Liver (tissue), 8 donors: ENCODE measurements at regions not wholly inside any gene's neighbourhood (a gene's known extent, or its start where the extent isn't known, plus 50 kb on each side); places are given as distances from the start of the nearest gene placed in this dataset.
A peak's percentile ranks its signal among the peaks of the same experiment; 100 is the strongest.

ENCODE experiments used
- DNase-seq: peaks from one replicate; pipeline ENCODE4 v3.0.0-alpha.2; 2017; ENCODE audit warnings: low spot score
- H3K27ac ChIP-seq, 2 donors: one replicate each; pipeline ENCODE4 v1.7.0; 2013; ENCODE audit warnings: inconsistent platforms in 2 of 2, low read length in 2 of 2, control low read depth in 1 of 2, low read depth in 1 of 2, mild to moderate bottlenecking in 1 of 2
- H3K27me3 ChIP-seq, 4 donors: one replicate each; pipeline versions ENCODE4 v1.6.1 to v1.7.0; 2013; ENCODE audit warnings: low read length in 3 of 4, inconsistent platforms in 1 of 4, mild to moderate bottlenecking in 1 of 4, moderate library complexity in 1 of 4; ENCODE audit not compliant: control insufficient read depth in 4 of 4, insufficient read depth in 4 of 4
- H3K36me3 ChIP-seq, 4 donors: one replicate each; pipeline versions ENCODE4 v1.6.1 to v1.7.0; 2013; ENCODE audit warnings: low read length in 3 of 4, mild to moderate bottlenecking in 3 of 4, low read depth in 1 of 4, moderate library complexity in 1 of 4; ENCODE audit not compliant: control insufficient read depth in 4 of 4, insufficient read depth in 3 of 4
- H3K4me1 ChIP-seq, 4 donors: one replicate each; pipeline versions ENCODE4 v1.6.1 to v1.7.0; 2013; ENCODE audit warnings: low read length in 3 of 4, mild to moderate bottlenecking in 3 of 4, moderate library complexity in 1 of 4; ENCODE audit not compliant: control insufficient read depth in 4 of 4, insufficient read depth in 4 of 4
- H3K4me3 ChIP-seq, 3 donors: one replicate each; pipeline versions ENCODE4 v1.6.1 to v1.7.0; 2013; ENCODE audit warnings: low read length in 3 of 3, control low read depth in 1 of 3, low read depth in 1 of 3, mild to moderate bottlenecking in 1 of 3
- H3K9ac ChIP-seq, 2 donors: one replicate each; pipeline ENCODE4 v1.7.0; 2013; ENCODE audit warnings: low read length in 2 of 2, mild to moderate bottlenecking in 2 of 2, moderate library complexity in 2 of 2, control low read depth in 1 of 2, low read depth in 1 of 2
- H3K9me3 ChIP-seq, 4 donors: one replicate each; pipeline versions ENCODE4 v1.6.1 to v1.7.0; 2013; ENCODE audit warnings: low read length in 3 of 4; ENCODE audit not compliant: control insufficient read depth in 4 of 4
- ATF3 ChIP-seq: IDR thresholded peaks from 2 replicates; pipeline ENCODE4 v1.6.1; 2016; ENCODE audit warnings: antibody characterized with exemption
- CTCF ChIP-seq: fragments of 150-350 bp; IDR thresholded peaks from 2 replicates; pipeline ENCODE4 v1.5.1; 2017; ENCODE audit warnings: improper control_type of control experiment, low read depth, low read length; ENCODE audit not compliant: missing input control
- EGR1 ChIP-seq, 2 donors: IDR thresholded peaks; 2 replicates each; pipeline ENCODE4 v1.6.1; 2016 to 2018; ENCODE audit warnings: antibody characterized with exemption in 2 of 2, low read depth in 2 of 2
- FOXA1 ChIP-seq: IDR thresholded peaks from 2 replicates; pipeline ENCODE4 v1.6.1; 2016; ENCODE audit warnings: antibody characterized with exemption
- FOXA2 ChIP-seq: IDR thresholded peaks from 2 replicates; pipeline ENCODE4 v1.6.1; 2016; ENCODE audit warnings: antibody characterized with exemption
- GABPA ChIP-seq, 2 donors: IDR thresholded peaks in 1 of 2; conservative IDR thresholded peaks in 1 of 2; 2 replicates each; pipeline ENCODE4 v1.6.1; 2016; ENCODE audit warnings: antibody characterized with exemption in 2 of 2, mild to moderate bottlenecking in 1 of 2, moderate library complexity in 1 of 2
- HNF4A ChIP-seq, 2 donors: conservative IDR thresholded peaks; 2 replicates each; pipeline ENCODE4 v1.6.1; 2016; ENCODE audit warnings: antibody characterized with exemption in 2 of 2, mild to moderate bottlenecking in 2 of 2
- HNF4G ChIP-seq: IDR thresholded peaks from 2 replicates; pipeline ENCODE4 v1.6.1; 2016; ENCODE audit warnings: antibody characterized with exemption
- JUND ChIP-seq, 2 donors: IDR thresholded peaks; 2 replicates each; pipeline ENCODE4 v1.6.1; 2016; ENCODE audit warnings: antibody characterized with exemption in 2 of 2
- MAX ChIP-seq: IDR thresholded peaks from 2 replicates; pipeline ENCODE4 v1.6.1; 2016; ENCODE audit warnings: antibody characterized with exemption
- NR2F2 ChIP-seq: IDR thresholded peaks from 2 replicates; pipeline ENCODE4 v1.6.1; 2016; ENCODE audit warnings: antibody characterized with exemption
- RAD21 ChIP-seq, 2 donors: IDR thresholded peaks; 2 replicates each; pipeline ENCODE4 v1.6.1; 2016; ENCODE audit warnings: antibody characterized with exemption in 2 of 2, mild to moderate bottlenecking in 2 of 2
- REST ChIP-seq: IDR thresholded peaks from 2 replicates; pipeline ENCODE4 v1.6.1; 2016; ENCODE audit warnings: antibody characterized with exemption, mild to moderate bottlenecking
- RXRA ChIP-seq, 2 donors: IDR thresholded peaks; 2 replicates each; pipeline ENCODE4 v1.6.1; 2017 to 2018; ENCODE audit warnings: antibody characterized with exemption in 2 of 2, mild to moderate bottlenecking in 1 of 2
- SP1 ChIP-seq: IDR thresholded peaks from 2 replicates; pipeline ENCODE4 v1.6.1; 2018; ENCODE audit warnings: antibody characterized with exemption, mild to moderate bottlenecking
- TAF1 ChIP-seq: conservative IDR thresholded peaks from 2 replicates; pipeline ENCODE4 v1.6.1; 2016; ENCODE audit warnings: antibody characterized with exemption, mild to moderate bottlenecking
- YY1 ChIP-seq: IDR thresholded peaks from 2 replicates; pipeline ENCODE4 v1.6.1; 2016; ENCODE audit warnings: antibody characterized with exemption, mild to moderate bottlenecking
- ZBTB33 ChIP-seq: IDR thresholded peaks from 2 replicates; pipeline ENCODE4 v1.6.1; 2016; ENCODE audit warnings: antibody characterized with exemption
- WGBS: extraction: QIAGEN DNeasy Blood & Tissue Kit; methylation state at CpG from one replicate; pipeline ENCODE4 v1.1.7; 2013; 5-methylcytosine and 5-hydroxymethylcytosine counted together
- donor health status: healthy.
- donor health status: healthy.
- donor health status: healthy.
- donor health status: healthy.
- donor health status: healthy.

- H3K4me1 ChIP-seq: peaks cover 0 to 5% (median 0%) of the 10 kb centered on the region in 4 donors
- no peak for TF ChIP-seq GABPA (IDR thresholded peaks at IDR 0.05 in 1 of 2, conservative IDR thresholded peaks at IDR 0.05 in 1 of 2)
- TF ChIP-seq RXRA (IDR thresholded peaks at IDR 0.05): no peak
- no peak for TF ChIP-seq FOXA1
- peak in 1 of 2 donors; percentile 6 for TF ChIP-seq RAD21 (IDR thresholded peaks at IDR 0.05)
- TF ChIP-seq TAF1: no peak
- no peak for TF ChIP-seq FOXA2
- no peak for TF ChIP-seq ZBTB33
- no peak overlapping the region for H3K9ac ChIP-seq
- no peak for DNase-seq
- H3K36me3 ChIP-seq: no peaks in the 10 kb centered on the region
- no peak overlapping the region for H3K4me3 ChIP-seq
- H3K27me3 ChIP-seq: no peaks in the 10 kb centered on the region
- H3K9me3 ChIP-seq: no peaks in the 10 kb centered on the region
- WGBS: 59% methylated on average over 3 of the region's 3 CpGs
- no peak overlapping the region for H3K27ac ChIP-seq
These were observed 263.4 kb downstream of the TTLL7 start for GRCh38 chr1:83735526-83735925.

- 96% methylated on average over 13 of the region's 13 CpGs for WGBS
- no peak overlapping the region for H3K9ac ChIP-seq
- H3K27ac ChIP-seq: no peak overlapping the region
- no peak for DNase-seq
- no peak overlapping the region for H3K4me3 ChIP-seq
- TF ChIP-seq GABPA (IDR thresholded peaks at IDR 0.05 in 1 of 2, conservative IDR thresholded peaks at IDR 0.05 in 1 of 2) (no peak), CTCF (no peak), RAD21 (IDR thresholded peaks at IDR 0.05) (no peak), YY1 (no peak), RXRA (IDR thresholded peaks at IDR 0.05) (no peak), ZBTB33 (no peak), HNF4G (no peak), MAX (no peak), FOXA2 (no peak), REST (no peak), ATF3 (no peak), SP1 (no peak), HNF4A (conservative IDR thresholded peaks at IDR 0.05) (no peak), FOXA1 (no peak), NR2F2 (no peak), JUND (IDR thresholded peaks at IDR 0.05) (no peak), TAF1 (no peak), EGR1 (IDR thresholded peaks at IDR 0.05; ENCODE audit: low read depth in 2 of 2) (no peak)
- no peaks in the 10 kb centered on the region for H3K9me3 ChIP-seq
- no peaks in the 10 kb centered on the region for H3K27me3 ChIP-seq
- peaks cover 0 to 5% (median 0%) of the 10 kb centered on the region in 4 donors for H3K4me1 ChIP-seq
- H3K36me3 ChIP-seq: no peaks in the 10 kb centered on the region
These were observed 264.5 kb downstream of the TTLL7 start for GRCh38 chr1:83734420-83734819.
